ENCODE measurements at regions not wholly inside any gene's neighbourhood (a gene's known extent, or its start where the extent isn't known, plus 50 kb on each side); places are given as distances from the start of the nearest gene placed in this dataset.

GRCh38 chr3:10702961-10703740, 112.9 kb upstream of the SLC6A11 start:
- DNase-seq (ENCODE audit: low read depth in 2 of 2) = no peak

DNA sequence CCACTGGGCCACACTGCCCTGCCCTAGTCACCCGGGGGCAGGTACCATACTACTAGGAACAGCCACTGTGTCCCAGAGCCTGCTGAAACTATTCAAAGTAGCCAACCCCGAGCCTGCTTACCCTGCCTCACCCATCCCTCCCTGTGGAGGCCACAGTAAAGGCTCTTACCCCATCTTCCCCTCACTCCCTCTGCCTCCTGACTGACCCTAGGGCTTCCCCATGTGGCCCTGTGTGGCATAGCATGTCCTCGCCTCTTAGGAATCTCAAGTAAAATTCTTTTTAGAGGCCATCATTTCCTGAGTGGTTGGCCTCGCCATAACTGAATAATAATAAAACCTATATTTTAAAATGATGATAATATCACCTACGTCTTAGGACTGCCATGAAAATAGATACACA, 112.2 kb upstream of the SLC6A11 start:
- no peak for DNase-seq (ENCODE audit: low read depth in 2 of 2)

DNA sequence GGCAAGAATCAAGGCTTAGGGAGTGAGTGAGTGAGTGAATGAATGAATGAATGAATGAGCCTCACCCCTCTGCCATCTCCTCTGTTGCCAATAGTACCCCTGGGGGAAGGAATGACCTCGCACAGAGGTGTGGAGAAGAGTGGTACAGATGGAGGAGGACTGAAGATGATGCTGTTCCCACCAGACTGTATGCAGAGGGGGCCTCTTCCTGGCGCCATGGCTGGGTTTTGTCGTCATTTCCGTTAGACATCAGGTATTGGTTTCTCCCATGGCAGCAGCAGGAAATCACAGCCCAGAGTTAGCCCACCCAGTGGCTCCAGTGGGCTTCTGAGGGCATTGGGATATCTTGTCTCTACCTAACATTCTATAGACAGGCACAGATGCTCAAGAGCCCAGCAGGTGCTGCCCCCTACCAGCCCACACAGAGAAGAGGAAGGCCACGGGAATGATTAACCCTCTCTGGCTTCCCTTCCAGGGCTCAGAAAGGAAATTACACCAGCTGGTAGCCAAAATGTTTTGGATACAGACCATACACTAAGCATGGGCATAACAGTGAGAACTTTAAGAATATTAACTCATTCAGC, 109.8 kb upstream of the SLC6A11 start:
- DNase-seq (ENCODE audit: low read depth in 2 of 2) = no peak

- DNase-seq (ENCODE audit: low read depth in 2 of 2) = no peak
Observed at GRCh38 chr3:10706740-10707399, 109.2 kb upstream of the SLC6A11 start.

DNA sequence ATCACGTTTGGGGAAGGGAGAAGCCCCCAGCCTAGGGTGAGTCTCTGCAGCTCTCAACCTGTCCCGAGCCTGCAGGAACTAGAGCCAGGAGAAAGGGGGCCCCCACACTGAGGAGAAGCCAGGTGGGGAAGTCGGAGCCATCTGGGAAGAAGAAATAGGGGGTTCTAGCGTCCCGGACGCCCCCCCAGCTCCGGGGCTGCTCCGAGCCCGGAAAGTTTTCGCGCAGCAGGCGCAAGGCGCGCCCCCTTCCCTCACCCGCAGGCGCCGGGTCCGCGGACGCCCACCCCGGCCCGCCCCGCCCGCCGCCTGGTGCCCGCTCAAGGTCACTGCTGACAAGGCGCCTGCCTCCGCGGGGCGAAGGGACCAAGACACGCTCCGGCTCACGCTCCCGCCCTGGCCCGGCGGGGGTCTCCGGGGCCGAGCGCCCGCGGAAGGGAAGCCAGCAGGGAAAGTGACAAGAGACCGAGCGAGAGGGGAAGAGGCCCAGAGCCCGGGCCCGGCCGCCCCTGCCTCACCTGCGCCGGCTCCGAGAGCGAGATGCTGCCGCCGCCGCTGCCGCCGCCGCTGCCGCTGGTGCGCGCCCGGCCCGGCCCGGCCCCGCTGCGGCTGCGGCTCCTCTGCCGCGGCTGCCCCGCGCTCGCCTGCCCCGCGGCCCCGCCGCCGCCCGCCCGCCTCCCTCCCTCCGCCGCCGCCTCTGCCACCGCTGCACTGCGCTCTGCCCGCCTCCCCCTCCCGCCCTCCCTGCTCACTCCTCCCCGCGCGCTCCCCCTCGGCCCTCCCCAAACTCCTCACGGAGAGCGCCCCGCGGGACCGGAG, 108.4 kb upstream of the SLC6A11 start:
- DNase-seq (ENCODE audit: low read depth in 2 of 2) = no peak

- no peak for DNase-seq (ENCODE audit: low read depth in 2 of 2)
Observed at GRCh38 chr3:10708216-10708893, 107.7 kb upstream of the SLC6A11 start.

DNA sequence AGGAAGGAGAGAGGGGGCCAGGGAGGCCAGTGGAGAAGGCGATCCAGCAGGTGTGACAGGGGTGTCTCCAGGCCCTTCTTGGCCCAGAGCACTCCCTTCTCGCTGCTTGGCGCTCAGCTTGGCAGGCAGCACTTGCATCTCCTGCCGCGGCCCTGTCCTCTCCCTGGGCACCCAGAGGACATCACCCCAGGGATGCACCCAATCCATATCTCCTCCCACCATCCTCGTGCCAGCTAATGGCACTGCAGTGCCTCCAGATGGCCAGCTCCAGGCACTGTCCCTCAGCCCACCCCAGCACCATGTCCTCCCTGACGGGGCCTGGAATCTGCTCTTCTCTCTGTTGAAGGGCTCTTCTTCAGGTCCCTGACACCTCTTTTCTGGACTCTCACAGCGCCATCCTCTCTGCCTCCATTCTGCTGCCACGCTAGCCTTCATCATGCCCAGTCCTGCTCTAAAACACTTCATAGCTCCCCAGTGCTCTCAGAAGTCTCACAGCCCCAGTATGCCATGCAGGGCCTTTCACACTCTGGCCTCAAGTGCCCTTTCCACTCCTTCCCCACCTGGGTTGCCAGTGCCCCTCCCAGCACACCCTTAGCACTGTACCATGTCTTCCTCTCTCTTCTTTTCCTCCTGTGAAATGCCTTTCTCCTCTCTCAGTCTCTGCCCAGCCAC, 106.8 kb upstream of the SLC6A11 start:
- DNase-seq (ENCODE audit: low read depth in 2 of 2) = no peak

- no peak for DNase-seq (ENCODE audit: low read depth in 2 of 2)
Observed at GRCh38 chr3:10712121-10712520, 103.9 kb upstream of the SLC6A11 start.

GRCh38 chr3:10713656-10714055, 102.4 kb upstream of the SLC6A11 start:
- DNase-seq (ENCODE audit: low read depth in 2 of 2) = no peak

GRCh38 chr3:10715886-10716285, 100.1 kb upstream of the SLC6A11 start:
- no peak for DNase-seq (ENCODE audit: low read depth in 2 of 2)

DNA sequence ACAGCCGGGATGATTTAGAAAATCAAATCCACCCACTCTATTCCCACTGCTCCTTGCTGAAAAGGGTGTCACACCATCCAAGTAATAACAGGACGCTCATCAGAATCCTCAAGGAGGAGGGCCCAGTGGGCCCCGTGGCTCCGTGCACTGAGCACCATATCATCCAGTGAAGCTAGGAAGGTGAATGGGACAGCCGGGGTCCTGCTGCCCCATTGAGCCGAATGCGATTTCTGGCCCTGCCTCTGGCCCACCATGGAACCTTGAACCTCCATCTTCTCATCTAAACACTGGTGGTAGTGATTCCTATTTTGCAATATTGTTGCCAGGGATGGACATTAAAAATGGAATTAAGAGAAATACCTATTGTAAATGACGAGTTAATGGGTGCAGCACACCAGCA, 99.1 kb upstream of the SLC6A11 start:
- DNase-seq (ENCODE audit: low read depth in 2 of 2) = no peak

DNA sequence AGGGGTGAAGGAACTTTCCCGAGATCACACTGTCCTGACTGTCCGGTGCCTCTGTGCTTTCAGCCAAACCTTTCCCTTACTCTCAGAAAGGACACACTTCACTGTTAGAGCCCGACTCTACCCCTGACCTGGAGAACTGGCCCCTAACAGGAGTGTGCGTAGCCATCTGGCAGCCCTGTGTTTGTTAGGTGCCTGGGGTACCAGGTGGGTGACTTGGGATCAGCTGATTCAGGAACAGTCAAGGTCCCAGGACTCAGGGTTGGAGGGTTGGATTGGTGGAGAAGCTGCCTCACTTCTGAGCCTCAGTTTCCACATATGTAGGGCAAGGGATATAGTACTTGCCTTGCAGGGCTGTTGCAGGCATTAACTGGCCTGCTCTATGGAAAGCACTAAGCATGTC, 98.3 kb upstream of the SLC6A11 start:
- no peak for DNase-seq (ENCODE audit: low read depth in 2 of 2)

DNA sequence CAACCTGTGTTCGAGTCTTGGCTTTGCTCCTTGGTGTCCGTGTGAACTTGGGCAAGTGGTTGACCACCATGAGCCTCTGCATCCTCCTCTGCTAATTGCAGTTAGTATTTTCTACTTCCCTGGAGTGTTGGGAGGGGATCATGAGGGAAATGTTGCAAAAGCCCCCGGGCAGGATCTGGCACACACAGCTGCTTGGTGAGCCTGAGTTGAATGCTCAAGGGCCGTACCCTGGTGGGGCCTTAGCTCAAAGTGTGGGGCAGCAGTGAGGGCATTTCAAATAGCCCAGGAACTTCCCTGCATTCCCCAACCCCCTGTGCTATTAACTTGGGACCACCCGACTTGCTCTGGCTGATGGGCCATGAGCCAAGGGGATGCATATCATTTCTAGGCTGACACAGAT, 94.9 kb upstream of the SLC6A11 start:
- no peak for DNase-seq (ENCODE audit: low read depth in 2 of 2)

DNA sequence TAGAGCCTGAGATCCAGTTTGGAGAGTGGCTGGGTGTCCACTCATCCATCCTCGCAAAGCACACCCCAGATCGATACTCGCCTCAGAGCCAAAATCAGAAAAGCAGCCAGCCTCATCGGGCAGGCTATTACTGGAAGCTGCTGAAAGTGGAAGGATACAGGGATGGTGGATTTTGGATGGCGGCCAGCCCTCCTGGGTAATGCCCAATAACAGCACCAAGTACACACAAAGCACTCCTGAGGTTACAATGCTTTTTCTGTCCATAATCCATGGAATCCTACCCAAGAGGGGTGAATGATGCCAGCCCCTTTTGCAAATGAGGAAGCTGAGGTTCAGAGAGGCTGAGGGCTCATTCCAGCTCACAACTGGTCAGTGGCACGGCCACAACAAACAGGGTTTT, 93.1 kb upstream of the SLC6A11 start:
- DNase-seq (ENCODE audit: low read depth in 2 of 2) = no peak

DNA sequence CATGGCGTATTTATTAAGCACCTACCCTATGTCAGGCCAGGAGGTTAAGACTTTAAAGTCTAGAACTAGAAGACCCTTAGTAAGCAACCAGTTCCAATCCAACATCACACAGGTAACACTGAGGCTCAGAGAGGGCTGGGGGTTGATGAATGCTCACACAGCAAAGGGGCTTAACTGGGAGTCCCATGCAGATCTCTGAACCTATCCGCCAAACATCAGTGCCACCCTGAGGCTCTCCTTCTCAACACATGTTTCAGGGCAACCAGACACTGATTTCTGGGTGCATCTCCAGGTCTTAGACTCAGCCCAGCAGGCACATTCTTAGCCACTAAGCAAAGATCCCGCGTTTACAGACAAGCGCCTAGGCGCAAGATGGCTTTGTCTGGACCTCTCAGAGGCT, 92.0 kb upstream of the SLC6A11 start:
- DNase-seq (ENCODE audit: low read depth in 2 of 2) = no peak

- no peak for DNase-seq (ENCODE audit: low read depth in 2 of 2)
Observed at GRCh38 chr3:10725067-10725466, 91.0 kb upstream of the SLC6A11 start.

DNA sequence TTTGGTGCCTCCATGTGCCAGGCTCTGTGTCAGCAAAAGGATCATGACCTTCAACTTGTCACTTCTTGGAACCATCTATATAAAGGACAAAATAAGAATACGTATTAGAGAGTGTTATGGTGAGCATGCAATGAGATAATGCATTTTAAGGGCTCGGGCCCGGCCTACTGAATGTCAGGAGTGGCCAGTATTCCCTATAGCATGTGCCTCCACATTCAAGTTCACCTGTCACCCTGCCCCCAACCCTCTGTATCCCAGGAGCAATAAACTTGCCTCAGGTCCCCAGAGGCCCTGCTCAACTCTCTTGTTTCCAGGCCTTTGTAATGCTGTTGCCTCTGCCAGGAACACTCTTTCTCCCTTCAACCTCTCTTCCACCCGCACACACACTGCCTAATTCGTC, 90.2 kb upstream of the SLC6A11 start:
- DNase-seq (ENCODE audit: low read depth in 2 of 2) = no peak

GRCh38 chr3:10726787-10727186, 89.2 kb upstream of the SLC6A11 start:
- no peak for DNase-seq (ENCODE audit: low read depth in 2 of 2)

DNA sequence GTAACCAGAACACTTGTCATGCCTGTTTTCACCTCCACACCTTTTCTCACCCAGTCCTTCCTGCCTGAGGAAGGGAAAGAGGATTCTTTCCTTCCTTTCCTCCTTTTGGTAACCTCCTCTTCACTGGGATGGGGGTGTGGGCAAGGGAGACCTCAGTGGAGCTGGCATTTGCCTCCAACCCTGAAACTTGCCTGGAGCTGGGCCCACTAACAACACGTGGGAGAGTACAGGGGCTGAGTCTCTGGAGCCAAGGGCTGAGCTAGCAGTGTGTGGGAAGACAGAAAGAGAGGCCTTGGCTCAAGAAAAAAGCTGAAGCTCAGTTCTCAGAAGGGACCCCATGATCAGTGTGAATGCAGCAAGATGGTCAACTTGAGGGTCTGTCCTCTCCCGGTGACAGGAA, 86.6 kb upstream of the SLC6A11 start:
- no peak for DNase-seq (ENCODE audit: low read depth in 2 of 2)

DNA sequence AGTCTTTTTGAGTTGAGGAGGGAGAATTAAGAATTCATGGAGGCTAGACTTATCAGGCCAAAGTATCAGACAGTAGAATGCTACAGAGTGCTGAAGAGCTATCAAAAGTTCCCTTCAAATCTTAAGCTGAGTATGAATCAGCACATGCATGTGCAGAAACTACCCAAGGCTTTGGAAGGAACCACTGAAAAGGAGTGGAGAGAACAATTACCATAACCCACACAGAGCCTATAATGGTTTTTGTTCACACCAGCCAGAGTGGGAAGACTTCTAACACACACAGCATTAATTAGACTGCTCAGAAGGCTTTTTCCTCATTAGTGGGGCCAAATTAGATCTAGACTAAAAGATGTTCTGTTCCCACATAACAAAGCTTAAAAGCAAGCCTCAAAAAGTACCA, 83.7 kb upstream of the SLC6A11 start:
- DNase-seq (ENCODE audit: low read depth in 2 of 2) = no peak

DNA sequence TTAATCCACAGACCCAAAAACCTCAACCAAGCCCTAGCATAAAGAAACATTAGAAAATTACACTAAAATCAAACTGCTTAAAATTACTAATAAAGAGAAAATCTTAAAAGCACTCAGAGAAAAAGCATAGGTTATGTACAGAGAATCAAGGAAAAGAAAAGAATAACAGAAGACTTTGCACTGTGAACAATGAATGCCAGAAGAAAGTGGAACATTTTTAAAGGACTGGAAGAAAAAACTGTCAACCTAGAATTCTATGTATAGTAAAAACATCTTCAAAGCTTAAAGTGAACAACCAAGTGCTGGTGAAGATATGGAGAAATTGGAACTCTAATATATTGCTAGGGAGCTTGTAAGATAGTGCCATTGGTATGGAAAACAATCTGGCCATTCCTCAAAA, 82.7 kb upstream of the SLC6A11 start:
- no peak for DNase-seq (ENCODE audit: low read depth in 2 of 2)

Measured in stimulated activated CD4-positive, alpha-beta T cell treated with anti-CD3 and anti-CD28 coated beads, Interleukin-1b, Interleukin-23, amount 100 ng/mL, for 1 hour (primary cell).